Activated CD4-positive, alpha-beta T cell treated with anti-CD3 and anti-CD28 coated beads for 24 hours (primary cell): ENCODE measurements at regions not wholly inside any gene's neighbourhood (a gene's known extent, or its start where the extent isn't known, plus 50 kb on each side); places are given as distances from the start of the nearest gene placed in this dataset.
"Not testable (repeated sequence)": the region's sequence is repeated elsewhere in the genome, so short reads cannot be mapped to it uniquely, and the experiment has no call there.

Experiments used
- DNase-seq, 2 donors: peaks; one replicate each; pipeline ENCODE4 v3.0.0-alpha.2; 2020; ENCODE audit warnings: low read depth in 2 of 2

DNA sequence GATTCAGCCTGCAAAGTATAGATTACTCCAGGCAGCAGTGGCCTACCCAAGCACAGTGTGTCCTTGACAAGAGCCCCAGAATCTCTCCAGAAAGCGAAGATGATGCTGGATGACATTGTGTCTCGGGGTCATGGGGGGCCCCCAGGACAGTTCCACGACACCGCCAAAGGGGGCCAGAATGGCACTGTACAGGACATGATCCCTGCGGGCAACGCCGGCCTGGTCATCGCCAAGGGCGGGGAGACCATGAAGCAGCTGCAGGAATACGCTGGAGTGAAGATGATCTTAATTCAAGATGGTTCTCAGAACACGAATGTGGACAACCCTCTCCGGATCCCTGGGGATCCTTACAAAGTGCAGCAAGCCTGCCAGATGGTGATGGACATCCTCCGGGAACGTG is 107.0 kb upstream of the MTAP start:
- no peak for DNase-seq

- DNase-seq = no peak
Observed at GRCh38 chr9:21695874-21696341, 106.5 kb upstream of the MTAP start.

DNA sequence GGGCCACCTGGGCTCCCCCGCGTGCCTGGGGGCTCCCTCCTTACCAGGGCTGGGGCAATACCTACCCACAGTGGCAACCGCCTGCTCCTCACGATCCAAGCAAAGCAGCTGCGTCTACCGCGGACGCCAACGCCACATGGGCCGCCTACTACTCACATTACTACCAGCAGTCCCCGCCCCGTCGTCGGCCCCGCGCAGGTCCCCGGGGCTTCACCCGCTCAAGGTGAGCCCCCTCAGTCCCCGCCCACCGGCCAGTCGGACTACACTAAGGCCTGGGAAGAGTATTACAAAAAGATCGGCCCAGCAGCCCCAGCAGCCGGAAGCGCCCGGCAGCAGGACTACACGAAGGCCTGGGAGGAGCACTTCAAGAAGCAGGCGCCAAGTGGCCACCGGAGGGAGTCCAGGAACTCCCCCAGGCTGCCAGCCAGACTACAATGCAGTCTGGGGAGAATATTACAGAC is 106.0 kb upstream of the MTAP start:
- no peak for DNase-seq

DNA sequence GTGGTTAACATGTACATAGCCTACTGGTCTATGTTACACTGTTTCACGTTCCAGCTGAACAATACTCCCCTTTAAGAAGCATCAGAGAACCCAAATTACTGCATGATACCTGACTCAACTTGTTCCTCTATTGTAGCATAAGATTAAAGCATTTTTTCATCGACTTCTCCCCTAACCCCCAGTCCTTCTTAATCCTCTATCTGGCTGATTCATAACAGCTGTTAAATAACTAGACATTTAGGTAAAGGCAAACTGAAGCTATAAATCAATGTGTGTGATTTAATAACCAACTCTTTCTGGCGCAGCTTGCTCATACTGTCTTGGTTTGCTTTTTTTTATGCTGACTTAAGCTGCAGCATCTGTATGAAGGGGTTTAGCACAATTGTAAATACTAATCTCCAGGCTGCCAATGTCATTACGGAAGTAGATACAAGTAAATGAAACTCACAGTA is 94.2 kb upstream of the MTAP start:
- DNase-seq = no peak

- DNase-seq = no peak
Observed at GRCh38 chr9:21708856-21709255, 93.6 kb upstream of the MTAP start.

- DNase-seq = peak; percentile 60
Observed at GRCh38 chr9:21709464-21710058, 92.9 kb upstream of the MTAP start.

DNA sequence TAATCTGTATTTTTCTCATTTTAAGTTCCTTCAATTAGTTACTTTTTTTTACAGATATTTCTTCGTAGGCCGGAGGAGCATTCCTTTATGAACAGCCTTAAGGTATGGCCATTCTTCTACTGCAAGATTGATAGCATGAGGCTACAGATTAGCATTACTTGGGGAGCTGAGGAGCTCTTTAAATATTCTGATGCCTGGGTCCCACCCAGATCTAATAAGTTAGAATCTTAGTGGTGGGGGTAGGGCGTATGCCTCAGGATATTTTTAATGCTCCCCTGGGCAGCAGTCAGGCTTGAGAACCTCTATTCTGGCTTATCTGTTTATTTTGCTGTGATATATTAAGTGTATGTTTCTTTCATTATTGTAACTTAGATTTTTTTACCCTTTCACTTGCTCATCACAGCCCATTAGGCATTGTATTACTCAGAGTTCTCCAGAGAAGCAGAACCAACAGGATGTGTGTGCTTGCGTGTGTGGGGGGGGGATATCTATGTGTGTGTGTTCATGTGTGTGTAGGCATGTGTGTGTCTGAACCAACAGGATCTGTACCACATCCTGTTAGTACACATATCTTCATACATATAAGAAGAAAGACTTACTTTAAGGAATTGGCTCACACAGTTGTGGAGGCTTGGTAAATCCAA is 91.8 kb upstream of the MTAP start:
- no peak for DNase-seq

GRCh38 chr9:21711504-21711903 is 90.9 kb upstream of the MTAP start:
- no peak for DNase-seq

DNA sequence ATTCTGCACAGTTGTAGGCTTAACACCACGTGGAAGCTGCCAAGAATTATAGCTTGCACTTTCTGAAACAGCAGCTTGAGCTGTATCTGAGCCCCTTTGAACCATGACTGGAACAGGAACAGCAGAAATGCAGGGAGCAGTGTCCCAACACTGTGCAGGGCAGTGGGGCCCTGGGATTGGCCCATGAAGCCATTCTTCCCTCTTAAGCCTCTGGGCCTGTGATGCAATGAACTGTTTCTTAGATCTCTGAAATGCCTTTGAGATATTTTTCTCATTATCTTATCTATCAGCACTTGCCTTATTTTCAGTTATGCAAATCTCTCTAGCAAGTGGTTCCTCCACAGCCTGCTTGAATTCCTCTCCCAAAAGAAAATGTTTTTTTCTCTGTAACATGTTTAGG is 87.0 kb upstream of the MTAP start:
- DNase-seq = no peak

DNA sequence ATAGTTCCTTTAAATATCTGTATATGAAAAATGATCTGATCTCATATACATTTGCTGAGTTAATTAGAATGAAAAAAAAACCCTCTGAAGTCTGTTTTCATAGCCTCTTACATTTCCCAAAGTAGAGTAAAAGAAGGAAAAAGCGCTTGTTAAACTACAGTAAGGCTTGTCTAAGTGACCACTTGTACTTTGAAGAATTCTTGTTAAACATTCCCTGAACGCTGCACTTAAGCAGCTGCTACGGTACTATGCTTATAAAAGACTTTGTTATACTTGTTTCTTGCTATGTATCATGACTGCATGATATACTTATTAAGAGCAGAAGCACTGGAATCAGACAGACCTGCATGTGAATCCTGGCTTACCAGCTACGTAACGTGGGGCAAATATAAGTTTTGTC is 81.7 kb upstream of the MTAP start:
- DNase-seq = no peak

DNA sequence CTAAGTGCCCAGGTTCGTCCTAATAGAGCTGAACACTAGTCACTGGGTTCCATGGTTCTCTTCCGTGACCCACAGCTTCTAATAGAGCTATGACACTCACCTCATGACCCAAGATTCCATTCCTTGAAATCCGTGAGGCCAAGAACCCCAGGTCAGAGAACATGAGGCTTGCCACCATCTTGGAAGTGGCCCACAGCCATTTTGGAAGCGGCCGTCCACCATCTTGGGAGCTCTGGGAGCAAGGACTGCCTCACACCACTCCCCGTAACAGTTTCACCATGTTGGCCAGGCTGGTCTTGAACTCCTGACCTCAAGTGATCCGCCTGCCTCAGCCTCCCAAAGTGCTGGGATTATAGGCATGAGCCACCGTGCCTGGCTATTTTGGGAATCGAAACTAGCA is 75.0 kb upstream of the MTAP start:
- DNase-seq = not testable (repeated sequence)

GRCh38 chr9:21728781-21729180 is 73.7 kb upstream of the MTAP start:
- no peak for DNase-seq

- DNase-seq = no peak
Observed at GRCh38 chr9:21729648-21730047, 72.8 kb upstream of the MTAP start.

DNA sequence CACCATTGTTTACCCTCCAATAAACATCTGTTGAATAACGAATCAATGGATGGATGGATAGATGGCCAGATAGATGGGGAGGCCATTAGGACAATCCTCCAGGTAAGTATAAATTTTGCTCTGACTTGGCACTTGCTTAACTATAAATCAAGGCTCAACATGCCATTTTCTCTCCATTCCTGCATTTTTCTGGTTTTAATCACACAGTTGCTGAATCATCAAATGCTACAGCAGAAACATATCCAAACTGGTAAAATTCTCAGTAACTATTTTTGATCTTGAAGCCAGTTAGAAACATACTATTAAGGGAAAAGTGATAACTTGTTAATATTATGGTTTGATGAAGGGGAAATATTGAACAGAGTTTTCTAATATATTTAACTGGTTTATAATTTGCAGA is 71.5 kb upstream of the MTAP start:
- no peak for DNase-seq

DNA sequence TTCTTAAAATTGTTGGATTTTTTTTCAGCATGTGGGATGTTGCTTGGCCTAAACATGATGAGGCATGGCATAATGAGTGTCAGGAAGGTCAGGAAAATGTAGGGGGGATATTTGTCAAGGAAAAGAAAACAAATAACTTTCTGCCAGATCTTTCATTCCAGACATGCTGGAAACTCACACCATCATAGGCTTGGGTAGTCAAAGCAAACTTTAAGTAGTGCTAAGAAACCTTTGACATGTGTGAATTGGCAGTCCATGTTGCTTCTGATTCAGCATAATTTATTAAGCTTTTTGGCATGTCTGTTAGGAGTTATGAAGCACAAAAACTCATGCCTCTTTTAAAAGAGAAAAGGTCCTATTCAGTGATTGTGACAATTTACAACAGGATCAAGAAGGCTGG is 61.3 kb upstream of the MTAP start:
- DNase-seq = no peak

DNA sequence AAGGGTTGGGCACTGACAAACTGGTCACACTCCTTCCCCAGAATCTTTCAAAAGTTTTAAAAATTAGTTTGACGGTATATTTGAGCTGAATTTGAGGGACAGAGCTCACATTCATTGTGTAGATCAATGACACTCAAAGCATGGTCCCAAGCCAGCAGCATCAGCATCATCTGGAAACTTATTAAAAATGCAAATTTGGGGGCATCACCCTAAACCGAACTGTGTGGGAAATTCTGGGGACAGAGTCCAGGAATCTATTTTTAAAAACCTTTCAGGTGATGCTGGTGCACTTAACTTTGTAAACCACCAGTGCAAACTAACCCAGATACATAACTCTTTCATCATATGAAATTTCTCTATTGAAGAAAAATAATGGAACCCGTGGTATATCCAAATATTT is 58.1 kb upstream of the MTAP start:
- DNase-seq = no peak

- no peak for DNase-seq
Observed at GRCh38 chr9:21744841-21745240, 57.6 kb upstream of the MTAP start.

- DNase-seq = no peak
Observed at GRCh38 chr9:21746550-21746949, 55.9 kb upstream of the MTAP start.

DNA sequence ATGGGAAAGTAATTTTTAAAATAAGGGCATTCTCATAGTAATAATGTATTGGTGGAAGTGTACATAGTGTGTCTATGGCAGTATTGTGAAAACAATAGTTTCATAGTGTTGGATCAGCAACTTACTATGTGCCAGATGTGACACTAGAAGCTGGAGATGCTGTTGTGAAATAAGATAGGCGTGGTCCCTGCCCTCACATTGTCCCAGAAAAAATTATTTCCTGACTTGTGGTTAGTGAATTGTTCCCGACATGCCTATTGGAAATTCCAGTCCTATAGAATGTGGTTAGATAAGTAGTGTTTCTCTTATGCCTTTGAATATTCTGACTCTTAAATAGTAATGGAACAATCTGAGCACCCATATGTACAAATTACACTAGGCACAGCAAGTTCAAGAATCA is 55.3 kb upstream of the MTAP start:
- DNase-seq = no peak

DNA sequence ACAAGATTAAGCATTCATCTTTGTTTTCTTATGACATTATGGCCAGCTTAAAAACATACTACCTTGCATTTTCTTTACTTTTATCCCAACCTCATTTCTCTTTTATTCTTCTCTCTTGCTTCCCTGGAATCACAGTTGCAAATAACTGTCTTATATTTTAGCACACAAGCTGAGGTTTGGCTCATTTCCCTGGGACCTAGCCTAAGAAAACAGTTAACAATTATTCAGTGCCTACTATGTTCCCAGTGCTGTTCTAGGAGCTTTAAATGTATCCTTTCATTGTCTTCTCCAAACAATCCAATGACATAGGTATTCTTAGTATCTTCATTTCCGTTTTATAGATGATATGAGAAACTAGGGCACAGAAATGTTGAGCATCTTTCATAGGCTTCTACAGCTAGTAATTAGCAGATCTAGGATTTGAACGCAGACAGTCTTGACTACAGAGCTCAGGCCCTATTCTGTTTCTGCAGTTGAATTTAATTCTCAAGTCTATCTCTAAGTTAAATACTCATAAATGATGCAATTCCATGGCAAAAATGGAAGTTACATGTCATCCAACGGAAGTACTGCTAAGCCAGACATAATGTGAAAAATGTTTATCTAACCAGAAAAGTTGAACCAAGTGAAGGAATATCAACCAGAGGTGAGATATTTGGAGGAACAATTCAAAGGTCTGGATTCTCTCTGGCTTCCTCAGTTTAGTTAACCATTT is 52.3 kb upstream of the MTAP start:
- DNase-seq = no peak

DNA sequence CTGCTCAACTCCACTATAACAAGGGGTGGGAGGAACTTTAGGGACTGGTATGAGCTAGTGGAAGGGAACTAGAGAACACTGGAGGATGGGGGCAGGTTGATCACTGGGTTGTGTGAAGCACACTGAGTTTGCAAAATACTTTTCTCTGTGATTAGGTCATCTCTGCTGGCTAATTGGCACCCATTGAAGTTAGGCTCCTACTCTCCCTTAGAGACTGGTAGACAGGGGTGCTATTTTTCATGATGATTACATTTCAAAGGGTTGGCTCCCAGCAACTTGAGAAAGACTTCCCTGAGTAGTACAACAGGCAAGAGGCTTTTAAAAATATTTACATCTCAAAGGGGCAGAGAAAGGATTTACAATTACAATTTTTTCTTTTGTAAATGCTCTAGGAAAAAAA is 50.4 kb upstream of the MTAP start:
- DNase-seq = no peak
